ENCODE measurements at regions not wholly inside any gene's neighbourhood (a gene's known extent, or its start where the extent isn't known, plus 50 kb on each side); places are given as distances from the start of the nearest gene placed in this dataset.

GRCh38 chr21:32956061-32956656 is 69.6 kb upstream of the OLIG2 start:
- Histone ChIP-seq H3K9ac (ENCODE audit: control insufficient read depth, extremely low read depth, insufficient read depth, low read length) (no peak overlapping the region), H3K4me1 (ENCODE audit: control insufficient read depth, extremely low read depth, insufficient read depth, low read length) (no peaks in the 10 kb centered on the region), H3K4me3 (ENCODE audit: control insufficient read depth in 2 of 3, extremely low read depth in 1 of 3, insufficient read depth in 2 of 3, low read depth in 1 of 3, low read length in 3 of 3) (no peak overlapping the region), H4K20me1 (ENCODE audit: control insufficient read depth, extremely low read depth, insufficient read depth, low read length) (no peaks in the 10 kb centered on the region), H3K79me2 (ENCODE audit: control insufficient read depth, insufficient read depth, low read length) (no peaks in the 10 kb centered on the region), H2AFZ (ENCODE audit: control insufficient read depth, low read length) (no peak overlapping the region), H3K9me1 (ENCODE audit: control insufficient read depth, extremely low read depth, insufficient read depth, low read length) (no peaks in the 10 kb centered on the region), H3K4me2 (ENCODE audit: control insufficient read depth, extremely low read depth, insufficient read depth, low read depth, low read length) (no peak overlapping the region), H3K36me3 (ENCODE audit: control insufficient read depth in 2 of 2, extremely low read depth in 1 of 2, insufficient read depth in 2 of 2, low read length in 2 of 2) (no peaks in the 10 kb centered on the region), H3K27ac (ENCODE audit: control insufficient read depth, insufficient read depth, low read length) (no peak overlapping the region), H3K9me3 (ENCODE audit: control insufficient read depth, low read depth, low read length) (no peaks in the 10 kb centered on the region), H3K27me3 (ENCODE audit: control insufficient read depth, extremely low read depth, insufficient read depth, low read length) (peaks cover 42% of the 10 kb centered on the region)
- dilution Hi-C loops (cut with MboI; ENCODE audit: extremely low pct_ligation_motif_present, low sequenced_read_pairs) = no loop called here
- no peak for FAIRE-seq
- DNase-seq (ENCODE audit: low read depth, low spot score) = no peak
- TF ChIP-seq EZH2 (IDR thresholded peaks at IDR 0.05; ENCODE audit: low read length) (no peak), CTCF (optimal IDR thresholded peaks at IDR 0.05 in 1 of 3, IDR thresholded peaks at IDR 0.05 in 1 of 3, conservative IDR thresholded peaks at IDR 0.05 in 1 of 3; ENCODE audit: extremely low read depth in 1 of 3, insufficient read depth in 2 of 3, low read length in 3 of 3) (no peak)

- H4K20me1 ChIP-seq (ENCODE audit: control insufficient read depth, extremely low read depth, insufficient read depth, low read length) = no peaks in the 10 kb centered on the region
Observed at GRCh38 chr21:32957545-32957944, 68.2 kb upstream of the OLIG2 start.

More at GRCh38 chr21:32957545-32957944, 68.2 kb upstream of the OLIG2 start:
- Histone ChIP-seq H3K36me3 (ENCODE audit: control insufficient read depth in 2 of 2, extremely low read depth in 1 of 2, insufficient read depth in 2 of 2, low read length in 2 of 2) (no peaks in the 10 kb centered on the region), H3K4me1 (ENCODE audit: control insufficient read depth, extremely low read depth, insufficient read depth, low read length) (no peaks in the 10 kb centered on the region), H3K4me2 (ENCODE audit: control insufficient read depth, extremely low read depth, insufficient read depth, low read depth, low read length) (no peak overlapping the region), H3K79me2 (ENCODE audit: control insufficient read depth, insufficient read depth, low read length) (no peaks in the 10 kb centered on the region), H3K9me3 (ENCODE audit: control insufficient read depth, low read depth, low read length) (no peaks in the 10 kb centered on the region), H3K9ac (ENCODE audit: control insufficient read depth, extremely low read depth, insufficient read depth, low read length) (no peak overlapping the region), H3K9me1 (ENCODE audit: control insufficient read depth, extremely low read depth, insufficient read depth, low read length) (no peaks in the 10 kb centered on the region), H3K27ac (ENCODE audit: control insufficient read depth, insufficient read depth, low read length) (no peak overlapping the region), H2AFZ (ENCODE audit: control insufficient read depth, low read length) (no peak overlapping the region), H3K4me3 (ENCODE audit: control insufficient read depth in 2 of 3, extremely low read depth in 1 of 3, insufficient read depth in 2 of 3, low read depth in 1 of 3, low read length in 3 of 3) (no peak overlapping the region), H3K27me3 (ENCODE audit: control insufficient read depth, extremely low read depth, insufficient read depth, low read length) (peaks cover 33% of the 10 kb centered on the region)
- dilution Hi-C loops (cut with MboI; ENCODE audit: extremely low pct_ligation_motif_present, low sequenced_read_pairs) = no loop called here
- no peak for TF ChIP-seq CTCF (optimal IDR thresholded peaks at IDR 0.05 in 1 of 3, IDR thresholded peaks at IDR 0.05 in 1 of 3, conservative IDR thresholded peaks at IDR 0.05 in 1 of 3; ENCODE audit: extremely low read depth in 1 of 3, insufficient read depth in 2 of 3, low read length in 3 of 3)
- TF ChIP-seq EZH2 (IDR thresholded peaks at IDR 0.05; ENCODE audit: low read length) = no peak
- DNase-seq (ENCODE audit: low read depth, low spot score) (no peak), FAIRE-seq (no peak)

Measured in keratinocyte (primary cell).